ENCODE measurements at regions not wholly inside any gene's neighbourhood (a gene's known extent, or its start where the extent isn't known, plus 50 kb on each side); places are given as distances from the start of the nearest gene placed in this dataset.
"Not testable (repeated sequence)": the region's sequence is repeated elsewhere in the genome, so short reads cannot be mapped to it uniquely, and the experiment has no call there.

- not testable (repeated sequence) for TF ChIP-seq POLR2A (IDR thresholded peaks at IDR 0.05; ENCODE audit: low read length); GATA1 (IDR thresholded peaks at IDR 0.05; ENCODE audit: low read depth, low read length)
Observed at GRCh38 chr11:45739071-45739470, 65.9 kb upstream of the SLC35C1 start.
